Endothelial cell (in vitro differentiated cells): ENCODE measurements at regions not wholly inside any gene's neighbourhood (a gene's known extent, or its start where the extent isn't known, plus 50 kb on each side); places are given as distances from the start of the nearest gene placed in this dataset.

Experiments
- DNase-seq: peaks from one replicate; pipeline ENCODE4 v3.0.0; 2021; ENCODE audit warnings: low spot score
- H3K27ac Mint-ChIP-seq: one replicate; pipeline ENCODE4 v1.8.0; 2021; ENCODE audit warnings: mixed read lengths, inconsistent platforms; ENCODE audit not compliant: unreplicated experiment
- H3K27me3 Mint-ChIP-seq: one replicate; pipeline ENCODE4 v1.8.0; 2021; ENCODE audit warnings: mild to moderate bottlenecking, moderate library complexity, mixed read lengths, inconsistent platforms; ENCODE audit not compliant: unreplicated experiment
- H3K36me3 Mint-ChIP-seq: one replicate; pipeline ENCODE4 v1.8.0; 2021; ENCODE audit warnings: mild to moderate bottlenecking, low read depth, mixed read lengths, inconsistent platforms; ENCODE audit not compliant: unreplicated experiment
- H3K4me1 Mint-ChIP-seq: one replicate; pipeline ENCODE4 v1.8.0; 2021; ENCODE audit warnings: mild to moderate bottlenecking, mixed read lengths, inconsistent platforms; ENCODE audit not compliant: unreplicated experiment
- H3K4me3 Mint-ChIP-seq: one replicate; pipeline ENCODE4 v1.8.0; 2021; ENCODE audit warnings: mild to moderate bottlenecking, mixed read lengths, inconsistent platforms; ENCODE audit not compliant: unreplicated experiment
- H3K9me3 Mint-ChIP-seq: one replicate; pipeline ENCODE4 v1.8.0; 2021; ENCODE audit warnings: mixed read lengths, inconsistent platforms; ENCODE audit not compliant: unreplicated experiment
- TF ChIP-seq, protein P1 (sequence below): fragments of 200-600 bp; sonication (generic); IDR thresholded peaks from one replicate; pipeline ENCODE4 v1.5.0; 2021; ENCODE audit warnings: antibody characterized with exemption; ENCODE audit not compliant: unreplicated experiment

DNA sequence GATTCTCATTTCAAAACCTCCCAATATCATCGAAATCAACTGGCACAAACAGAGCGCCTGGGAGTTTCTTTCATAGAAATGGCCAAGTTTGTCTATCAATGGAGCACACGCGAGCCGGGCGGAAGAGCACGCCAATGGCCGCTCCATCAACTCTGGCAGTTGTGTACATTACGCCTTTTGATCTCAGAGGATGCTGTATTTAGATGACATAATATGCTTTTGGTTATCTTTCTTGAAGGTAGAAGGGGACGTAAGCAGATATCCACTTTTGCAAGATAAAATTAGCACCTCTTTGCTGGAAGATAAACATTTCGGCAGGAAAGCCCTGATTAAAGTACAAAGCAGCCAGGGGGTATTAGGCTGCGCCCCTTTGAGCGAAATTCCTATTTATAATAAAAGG is 287.4 kb downstream of the IRF8 start:
- TF ChIP-seq, protein P1, sequence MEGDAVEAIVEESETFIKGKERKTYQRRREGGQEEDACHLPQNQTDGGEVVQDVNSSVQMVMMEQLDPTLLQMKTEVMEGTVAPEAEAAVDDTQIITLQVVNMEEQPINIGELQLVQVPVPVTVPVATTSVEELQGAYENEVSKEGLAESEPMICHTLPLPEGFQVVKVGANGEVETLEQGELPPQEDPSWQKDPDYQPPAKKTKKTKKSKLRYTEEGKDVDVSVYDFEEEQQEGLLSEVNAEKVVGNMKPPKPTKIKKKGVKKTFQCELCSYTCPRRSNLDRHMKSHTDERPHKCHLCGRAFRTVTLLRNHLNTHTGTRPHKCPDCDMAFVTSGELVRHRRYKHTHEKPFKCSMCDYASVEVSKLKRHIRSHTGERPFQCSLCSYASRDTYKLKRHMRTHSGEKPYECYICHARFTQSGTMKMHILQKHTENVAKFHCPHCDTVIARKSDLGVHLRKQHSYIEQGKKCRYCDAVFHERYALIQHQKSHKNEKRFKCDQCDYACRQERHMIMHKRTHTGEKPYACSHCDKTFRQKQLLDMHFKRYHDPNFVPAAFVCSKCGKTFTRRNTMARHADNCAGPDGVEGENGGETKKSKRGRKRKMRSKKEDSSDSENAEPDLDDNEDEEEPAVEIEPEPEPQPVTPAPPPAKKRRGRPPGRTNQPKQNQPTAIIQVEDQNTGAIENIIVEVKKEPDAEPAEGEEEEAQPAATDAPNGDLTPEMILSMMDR: no peak
- DNase-seq: no peak
- Mint-ChIP-seq H3K36me3 (no peaks in the 10 kb centered on the region), H3K9me3 (no peaks in the 10 kb centered on the region), H3K4me3 (no peak overlapping the region), H3K4me1 (no peaks in the 10 kb centered on the region), H3K27ac (no peak overlapping the region), H3K27me3 (no peaks in the 10 kb centered on the region)

DNA sequence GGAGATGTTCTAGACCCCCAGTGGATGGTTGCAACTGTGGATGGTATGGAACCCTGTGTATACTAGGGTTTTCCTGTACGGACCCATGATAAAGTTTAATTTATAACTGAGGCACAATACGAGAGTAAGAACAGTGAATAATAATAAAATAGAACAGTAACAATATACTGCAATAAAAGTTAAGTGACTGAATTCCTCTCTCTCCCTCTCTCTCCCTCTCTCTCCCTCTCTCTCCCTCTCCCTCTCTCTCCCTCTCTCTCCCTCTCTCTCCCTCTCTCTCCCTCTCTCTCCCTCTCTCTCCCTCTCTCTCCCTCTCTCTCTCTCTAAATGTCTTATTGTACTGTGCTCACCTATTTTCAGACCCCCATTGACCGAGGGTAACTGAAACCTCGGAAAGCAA is 291.0 kb downstream of the IRF8 start:
- Mint-ChIP-seq H3K27ac (no peak overlapping the region), H3K27me3 (no peaks in the 10 kb centered on the region), H3K36me3 (no peaks in the 10 kb centered on the region), H3K9me3 (no peaks in the 10 kb centered on the region), H3K4me3 (no peak overlapping the region), H3K4me1 (no peaks in the 10 kb centered on the region)
- TF ChIP-seq, protein P1: no peak
- no peak for DNase-seq

- Mint-ChIP-seq H3K27ac (no peak overlapping the region), H3K36me3 (no peaks in the 10 kb centered on the region), H3K4me3 (no peak overlapping the region), H3K27me3 (no peaks in the 10 kb centered on the region), H3K4me1 (no peaks in the 10 kb centered on the region), H3K9me3 (no peaks in the 10 kb centered on the region)
- TF ChIP-seq, protein P1: no peak
- DNase-seq: no peak
Observed at GRCh38 chr16:86191663-86192062, 292.7 kb downstream of the IRF8 start.

- no peaks in the 10 kb centered on the region for H3K36me3 Mint-ChIP-seq
- no peak overlapping the region for H3K4me3 Mint-ChIP-seq
- TF ChIP-seq, protein P1: no peak
- H3K27me3 Mint-ChIP-seq: no peaks in the 10 kb centered on the region
- H3K4me1 Mint-ChIP-seq: no peaks in the 10 kb centered on the region
- H3K27ac Mint-ChIP-seq: no peak overlapping the region
- no peak for DNase-seq
- H3K9me3 Mint-ChIP-seq: no peaks in the 10 kb centered on the region
Observed at GRCh38 chr16:86193528-86194193, 294.7 kb downstream of the IRF8 start.

GRCh38 chr16:86195863-86196630 is 297.1 kb downstream of the IRF8 start:
- H3K27me3 Mint-ChIP-seq: no peaks in the 10 kb centered on the region
- no peaks in the 10 kb centered on the region for H3K9me3 Mint-ChIP-seq
- H3K4me1 Mint-ChIP-seq: peaks cover 3% of the 10 kb centered on the region
- TF ChIP-seq, protein P1: no peak
- H3K27ac Mint-ChIP-seq: no peak overlapping the region
- no peak overlapping the region for H3K4me3 Mint-ChIP-seq
- DNase-seq: peak; percentile 19
- H3K36me3 Mint-ChIP-seq: no peaks in the 10 kb centered on the region
